WTC11 (cell line): ENCODE measurements at regions not wholly inside any gene's neighbourhood (a gene's known extent, or its start where the extent isn't known, plus 50 kb on each side); places are given as distances from the start of the nearest gene placed in this dataset.
"Not testable (repeated sequence)": the region's sequence is repeated elsewhere in the genome, so short reads cannot be mapped to it uniquely, and the experiment has no call there.

Source experiments
- ATF6 ChIP-seq: sonication (generic); formaldehyde crosslinking; IDR thresholded peaks from 2 replicates; pipeline ENCODE4 v1.8.1; 2023; ENCODE audit warnings: mild to moderate bottlenecking, missing genetic modification reagents
- CTCF ChIP-seq: fragments of 200-600 bp; IDR thresholded peaks from 2 replicates; pipeline ENCODE4 v1.8.0; 2022; ENCODE audit warnings: antibody characterized with exemption
- TCF7 ChIP-seq: sonication (generic); formaldehyde crosslinking; IDR thresholded peaks from 2 replicates; pipeline ENCODE4 v1.8.0; 2022; ENCODE audit warnings: mild to moderate bottlenecking, low read depth, missing genetic modification reagents, moderate library complexity
- TF ChIP-seq, protein P1 (sequence below): sonication (generic); formaldehyde crosslinking; conservative IDR thresholded peaks from 2 replicates; pipeline ENCODE4 v1.8.1; 2023; ENCODE audit warnings: mild to moderate bottlenecking, low read depth, missing genetic modification reagents, moderate library complexity

DNA sequence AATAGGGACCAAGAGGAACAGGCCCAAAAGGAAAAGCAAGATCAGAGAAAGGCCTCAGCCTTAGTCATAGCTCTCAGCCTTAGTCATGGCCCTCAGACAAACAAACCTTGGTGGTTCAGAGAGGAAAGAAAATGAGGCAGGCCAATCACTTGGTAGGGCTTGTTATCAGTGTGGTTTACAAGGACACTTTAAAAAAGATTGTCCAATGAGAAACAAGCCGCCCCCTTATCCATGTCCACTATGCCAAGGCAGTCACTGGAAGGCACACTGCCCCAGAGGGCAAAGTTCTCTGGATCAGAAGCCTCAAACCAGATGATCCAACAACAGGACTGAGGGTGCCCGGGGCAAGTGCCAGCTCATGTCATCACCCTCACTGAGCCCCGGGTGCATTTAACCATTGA, 121.0 kb upstream of the CRY1 start:
- TF ChIP-seq ATF6; CTCF; TCF7 (CRISPR knock-in tag): not testable (repeated sequence)
- TF ChIP-seq, protein P1, sequence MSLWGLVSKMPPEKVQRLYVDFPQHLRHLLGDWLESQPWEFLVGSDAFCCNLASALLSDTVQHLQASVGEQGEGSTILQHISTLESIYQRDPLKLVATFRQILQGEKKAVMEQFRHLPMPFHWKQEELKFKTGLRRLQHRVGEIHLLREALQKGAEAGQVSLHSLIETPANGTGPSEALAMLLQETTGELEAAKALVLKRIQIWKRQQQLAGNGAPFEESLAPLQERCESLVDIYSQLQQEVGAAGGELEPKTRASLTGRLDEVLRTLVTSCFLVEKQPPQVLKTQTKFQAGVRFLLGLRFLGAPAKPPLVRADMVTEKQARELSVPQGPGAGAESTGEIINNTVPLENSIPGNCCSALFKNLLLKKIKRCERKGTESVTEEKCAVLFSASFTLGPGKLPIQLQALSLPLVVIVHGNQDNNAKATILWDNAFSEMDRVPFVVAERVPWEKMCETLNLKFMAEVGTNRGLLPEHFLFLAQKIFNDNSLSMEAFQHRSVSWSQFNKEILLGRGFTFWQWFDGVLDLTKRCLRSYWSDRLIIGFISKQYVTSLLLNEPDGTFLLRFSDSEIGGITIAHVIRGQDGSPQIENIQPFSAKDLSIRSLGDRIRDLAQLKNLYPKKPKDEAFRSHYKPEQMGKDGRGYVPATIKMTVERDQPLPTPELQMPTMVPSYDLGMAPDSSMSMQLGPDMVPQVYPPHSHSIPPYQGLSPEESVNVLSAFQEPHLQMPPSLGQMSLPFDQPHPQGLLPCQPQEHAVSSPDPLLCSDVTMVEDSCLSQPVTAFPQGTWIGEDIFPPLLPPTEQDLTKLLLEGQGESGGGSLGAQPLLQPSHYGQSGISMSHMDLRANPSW (CRISPR knock-in tag) = not testable (repeated sequence)
